GM12873 (cell line): ENCODE measurements at regions not wholly inside any gene's neighbourhood (a gene's known extent, or its start where the extent isn't known, plus 50 kb on each side); places are given as distances from the start of the nearest gene placed in this dataset.

ENCODE experiments used
- TF ChIP-seq, protein P1 (sequence below): IDR thresholded peaks from 2 replicates; pipeline ENCODE4 v1.5.1; 2012; ENCODE audit warnings: low read depth, mild to moderate bottlenecking, moderate library complexity, low read length, control low read depth; ENCODE audit not compliant: insufficient read depth; ENCODE audit errors: missing control alignments

DNA sequence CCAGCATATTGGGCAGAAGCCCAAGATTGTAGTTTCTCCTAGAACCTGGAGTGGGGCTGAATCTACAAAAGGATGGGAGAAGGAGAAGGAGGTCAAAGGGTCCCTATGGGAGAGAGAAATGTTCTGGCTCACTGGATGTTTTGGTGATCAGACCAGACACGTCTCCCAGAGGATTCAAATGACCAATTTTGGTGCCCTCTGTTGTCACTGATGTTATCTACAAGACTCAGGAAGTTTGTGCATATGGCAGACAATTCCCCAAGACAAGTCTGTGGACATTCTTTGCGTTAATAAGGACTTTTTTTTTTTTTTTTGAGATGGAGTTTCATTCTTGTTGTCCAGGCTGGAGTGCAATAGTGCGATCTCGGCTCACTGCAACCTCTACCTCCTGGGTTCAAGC, 137.2 kb upstream of the SMARCA2 start:
- TF ChIP-seq, protein P1, sequence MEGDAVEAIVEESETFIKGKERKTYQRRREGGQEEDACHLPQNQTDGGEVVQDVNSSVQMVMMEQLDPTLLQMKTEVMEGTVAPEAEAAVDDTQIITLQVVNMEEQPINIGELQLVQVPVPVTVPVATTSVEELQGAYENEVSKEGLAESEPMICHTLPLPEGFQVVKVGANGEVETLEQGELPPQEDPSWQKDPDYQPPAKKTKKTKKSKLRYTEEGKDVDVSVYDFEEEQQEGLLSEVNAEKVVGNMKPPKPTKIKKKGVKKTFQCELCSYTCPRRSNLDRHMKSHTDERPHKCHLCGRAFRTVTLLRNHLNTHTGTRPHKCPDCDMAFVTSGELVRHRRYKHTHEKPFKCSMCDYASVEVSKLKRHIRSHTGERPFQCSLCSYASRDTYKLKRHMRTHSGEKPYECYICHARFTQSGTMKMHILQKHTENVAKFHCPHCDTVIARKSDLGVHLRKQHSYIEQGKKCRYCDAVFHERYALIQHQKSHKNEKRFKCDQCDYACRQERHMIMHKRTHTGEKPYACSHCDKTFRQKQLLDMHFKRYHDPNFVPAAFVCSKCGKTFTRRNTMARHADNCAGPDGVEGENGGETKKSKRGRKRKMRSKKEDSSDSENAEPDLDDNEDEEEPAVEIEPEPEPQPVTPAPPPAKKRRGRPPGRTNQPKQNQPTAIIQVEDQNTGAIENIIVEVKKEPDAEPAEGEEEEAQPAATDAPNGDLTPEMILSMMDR = no peak

DNA sequence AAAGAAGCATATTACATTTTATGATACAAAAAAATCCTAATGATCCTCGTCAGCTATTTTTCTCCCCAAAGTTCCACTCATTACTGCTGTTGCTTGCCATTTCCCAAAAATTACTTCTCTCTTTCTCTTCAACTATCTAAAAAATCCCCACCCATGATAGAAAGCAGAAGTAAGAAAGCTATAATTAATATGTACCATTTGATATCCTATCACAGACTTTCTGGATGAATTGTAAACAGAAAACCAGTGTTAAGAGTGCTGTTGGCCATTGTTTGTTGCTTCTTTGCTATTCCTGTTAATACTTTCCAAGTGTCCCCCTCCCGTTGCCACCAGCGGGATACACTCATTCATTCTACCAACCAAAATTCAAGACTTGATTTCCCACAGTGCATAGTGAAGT, 136.3 kb upstream of the SMARCA2 start:
- TF ChIP-seq, protein P1 = no peak

DNA sequence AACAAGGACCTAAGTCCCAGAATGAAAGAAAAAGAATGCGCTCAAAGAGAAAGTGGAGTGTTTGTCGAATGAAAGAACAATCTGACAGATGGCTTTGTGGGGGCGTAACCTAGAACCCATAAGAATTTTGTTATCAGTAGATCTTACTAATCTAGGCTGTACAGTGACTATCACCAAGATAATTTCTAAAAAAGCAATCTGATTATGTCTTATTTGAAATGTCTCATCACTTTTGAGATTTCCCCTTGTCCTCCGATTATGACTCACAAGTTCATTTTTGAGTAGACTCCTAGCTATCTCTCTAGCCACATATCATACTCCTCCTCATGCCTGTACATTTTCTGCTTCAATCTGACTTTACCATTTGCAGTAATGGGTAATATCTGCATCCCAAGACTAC, 135.6 kb upstream of the SMARCA2 start:
- TF ChIP-seq, protein P1 = no peak

DNA sequence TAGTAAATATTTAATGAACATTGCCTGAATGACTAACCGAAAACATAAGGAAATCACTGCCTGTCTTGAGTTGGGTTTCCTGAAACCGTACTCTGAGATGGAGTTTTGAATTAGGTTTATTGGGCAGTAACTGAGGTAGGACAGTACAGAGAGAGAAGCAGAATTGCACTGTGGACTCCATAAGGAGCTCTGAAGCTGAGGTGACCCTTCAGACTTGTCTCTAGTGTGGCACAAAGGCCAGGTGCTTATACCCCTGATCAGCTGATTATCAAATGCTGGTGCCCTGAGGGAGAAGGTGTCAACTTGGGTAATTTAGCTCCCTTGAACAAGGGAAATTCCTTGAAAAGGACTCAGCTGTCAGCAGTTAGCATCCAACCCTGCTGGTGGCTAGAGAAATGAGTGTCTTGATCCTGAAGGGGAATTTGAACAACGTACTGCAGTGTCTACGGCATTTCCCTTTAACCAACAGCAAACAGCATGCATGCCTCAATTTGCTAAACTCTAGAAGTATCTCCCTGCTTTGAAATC, 135.0 kb upstream of the SMARCA2 start:
- TF ChIP-seq, protein P1 = peak; percentile 23

DNA sequence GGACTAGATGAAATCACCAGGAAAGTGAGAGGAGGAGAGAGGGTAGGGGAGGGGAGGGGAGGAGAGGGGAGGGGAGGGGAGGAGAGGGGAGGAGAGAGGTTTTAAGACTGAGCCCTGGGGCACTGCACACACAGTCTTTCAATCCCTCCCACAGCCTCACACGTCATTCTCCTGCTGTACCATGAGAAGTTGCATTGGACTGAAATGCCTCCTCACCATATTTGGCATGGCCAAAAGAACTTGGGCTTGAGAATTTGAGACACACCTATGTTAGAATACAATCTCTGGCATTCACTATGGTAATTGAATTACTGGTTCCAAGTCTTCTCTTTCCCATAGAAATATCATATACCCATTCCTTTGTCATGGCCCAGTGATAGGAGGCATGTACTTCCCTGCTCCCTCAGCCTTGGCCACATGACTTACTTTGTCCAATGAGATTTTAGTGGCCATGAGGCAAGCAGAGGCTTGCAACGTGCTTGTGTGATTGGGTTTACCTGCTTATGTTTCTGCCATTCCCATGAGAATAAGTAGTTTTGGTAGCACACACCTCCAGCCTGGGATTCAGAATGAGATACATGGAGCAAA, 133.3 kb upstream of the SMARCA2 start:
- TF ChIP-seq, protein P1 = no peak

DNA sequence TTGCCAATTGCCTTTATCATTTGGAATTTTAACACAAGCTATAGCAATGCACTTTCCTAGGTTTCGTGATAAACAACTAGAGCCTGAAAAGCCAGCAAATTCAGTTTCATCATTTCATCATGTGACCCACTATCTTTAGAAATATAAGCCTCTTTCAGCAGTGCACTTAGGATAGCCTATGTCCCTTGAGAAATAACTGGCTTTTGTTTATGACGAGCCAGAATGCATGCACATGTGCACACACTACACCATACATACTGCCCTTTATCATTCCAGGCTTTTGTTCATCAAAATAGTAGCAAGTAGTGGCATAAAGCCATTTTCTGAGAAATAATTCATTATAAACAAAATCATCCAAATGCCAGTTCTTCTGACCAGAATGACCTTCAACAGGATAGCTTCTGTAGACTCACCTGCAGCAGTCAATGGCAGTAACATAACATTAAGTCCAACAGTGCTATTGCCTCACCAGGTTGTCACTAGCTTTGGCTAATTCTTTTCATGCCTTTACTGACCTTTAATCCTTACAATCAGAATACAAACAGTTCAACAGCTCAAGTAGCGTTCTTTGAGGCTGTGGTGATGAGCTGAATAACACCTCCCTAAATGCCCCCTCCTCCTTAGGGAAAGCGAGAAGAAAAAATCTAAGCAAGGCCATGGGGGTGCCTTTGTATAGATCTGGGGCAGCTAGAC, 132.3 kb upstream of the SMARCA2 start:
- TF ChIP-seq, protein P1 = no peak

DNA sequence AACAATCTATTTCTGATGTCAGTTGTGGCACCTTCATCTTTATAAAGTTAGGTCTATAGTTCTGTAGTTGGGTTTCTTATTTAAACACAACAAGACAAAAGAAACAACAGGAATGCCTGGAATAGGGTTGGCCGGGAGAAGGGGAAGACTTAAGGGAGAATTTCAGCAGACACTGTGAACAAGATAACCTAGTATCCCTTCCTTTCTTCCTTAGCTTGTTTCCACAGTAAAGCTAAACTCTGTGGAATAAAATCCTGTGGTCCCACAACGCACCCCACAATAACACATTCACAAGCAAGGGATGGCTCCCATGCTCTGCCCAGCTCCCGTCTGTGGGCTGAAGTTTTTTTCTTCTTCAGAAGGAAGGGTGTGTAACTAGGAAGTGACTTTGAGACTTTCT, 124.9 kb upstream of the SMARCA2 start:
- TF ChIP-seq, protein P1 = no peak
